ENCODE measurements at regions not wholly inside any gene's neighbourhood (a gene's known extent, or its start where the extent isn't known, plus 50 kb on each side); places are given as distances from the start of the nearest gene placed in this dataset.
A peak's percentile ranks its signal among the peaks of the same experiment; 100 is the strongest.
"Not testable (repeated sequence)": the region's sequence is repeated elsewhere in the genome, so short reads cannot be mapped to it uniquely, and the experiment has no call there.

- DNase-seq (ENCODE audit: low spot score): no peak
These were observed 112.0 kb upstream of the SGK1 start for GRCh38 chr6:134429861-134430380.

- no peak for DNase-seq (ENCODE audit: low spot score)
These were observed 109.8 kb upstream of the SGK1 start for GRCh38 chr6:134427721-134428120.

DNA sequence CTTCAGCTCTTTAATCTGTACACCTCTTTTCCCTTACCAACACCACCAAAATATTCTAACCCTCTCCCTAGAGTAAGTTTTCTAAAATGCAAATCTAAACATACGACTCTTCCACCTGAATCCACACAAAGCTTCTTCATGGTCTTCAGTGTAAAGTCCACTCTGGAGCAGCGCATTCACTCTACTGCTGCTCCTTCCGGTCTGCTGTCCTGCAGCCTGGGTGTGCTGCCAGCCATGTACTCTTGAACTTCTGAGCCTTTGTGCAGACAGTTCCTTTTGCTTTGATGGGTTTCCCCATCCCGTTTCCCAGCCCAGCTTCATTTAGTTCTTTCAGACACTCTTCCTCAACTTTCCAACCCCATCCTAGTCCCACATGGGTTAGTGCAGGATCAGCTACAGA, 108.7 kb upstream of the SGK1 start:
- DNase-seq (ENCODE audit: low spot score): peak; percentile 28

DNA sequence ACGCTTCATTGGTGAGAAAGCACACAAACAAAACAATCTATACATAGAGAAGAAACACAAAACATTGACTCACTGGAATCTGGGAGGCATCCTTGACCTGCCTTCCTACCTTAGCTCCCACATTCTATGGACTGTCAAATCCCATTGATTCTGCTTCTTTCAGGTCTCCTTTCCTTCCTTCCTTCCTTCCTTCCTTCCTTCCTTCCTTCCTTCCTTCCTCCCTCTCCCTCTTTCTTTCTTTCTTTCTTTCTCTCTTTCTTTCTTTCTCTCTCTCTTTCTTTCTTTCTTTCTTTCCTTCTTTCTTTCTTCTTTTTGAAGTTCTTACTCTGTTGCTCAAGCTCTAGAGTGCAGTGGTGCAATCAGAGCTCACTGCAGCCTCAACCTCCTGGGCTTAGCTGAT, 108.0 kb upstream of the SGK1 start:
- not testable (repeated sequence) for DNase-seq (ENCODE audit: low spot score)

DNA sequence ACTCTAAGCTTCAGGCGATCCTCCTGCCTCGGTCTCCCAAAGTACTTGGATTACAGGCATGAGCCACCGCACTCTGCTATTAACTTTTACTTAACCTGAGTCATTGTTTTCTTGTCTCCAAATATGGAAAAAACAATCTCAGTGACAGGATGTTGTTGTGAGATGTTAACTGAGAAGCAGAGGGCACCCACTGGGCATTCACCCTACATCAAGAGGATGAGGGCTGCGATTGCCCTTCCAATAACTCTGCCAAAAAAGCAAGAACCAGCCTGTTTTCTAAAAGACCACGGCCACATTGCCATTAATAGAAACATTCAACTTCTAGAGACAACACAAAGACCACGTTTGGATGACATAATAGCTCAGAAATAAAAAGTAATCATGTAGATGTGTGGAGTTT, 107.6 kb upstream of the SGK1 start:
- no peak for DNase-seq (ENCODE audit: low spot score)

- DNase-seq (ENCODE audit: low spot score): no peak
These were observed 106.9 kb upstream of the SGK1 start for GRCh38 chr6:134424798-134425170.

DNA sequence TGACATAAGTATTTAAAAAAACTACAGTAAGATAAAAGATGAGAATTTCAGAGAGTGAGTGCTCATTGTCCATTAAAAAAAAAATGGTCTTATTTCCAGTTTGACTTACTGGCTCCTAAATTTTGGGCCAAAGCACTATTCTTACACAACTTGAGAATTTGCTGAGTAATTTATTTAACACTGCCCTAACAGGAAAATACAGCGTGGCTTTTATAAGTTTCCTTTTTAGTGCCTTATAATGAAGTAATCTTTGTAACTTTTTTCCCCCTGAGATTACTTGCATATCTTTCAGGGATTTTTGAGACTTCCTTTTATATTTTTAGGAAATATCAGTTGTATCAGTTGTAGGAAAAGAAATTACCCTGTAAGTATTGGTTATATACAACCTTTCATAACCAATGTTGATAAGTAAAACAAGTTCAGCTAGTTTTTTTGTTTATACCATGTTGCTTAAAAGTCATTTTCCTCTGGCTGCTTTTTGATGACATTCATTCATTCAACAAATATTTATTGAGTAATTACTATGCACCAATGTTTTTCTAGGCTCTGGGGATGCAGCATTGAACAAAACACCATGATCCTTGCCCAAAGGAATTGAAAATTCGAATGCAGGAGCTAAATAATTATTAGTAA, 106.4 kb upstream of the SGK1 start:
- DNase-seq (ENCODE audit: low spot score): no peak

DNA sequence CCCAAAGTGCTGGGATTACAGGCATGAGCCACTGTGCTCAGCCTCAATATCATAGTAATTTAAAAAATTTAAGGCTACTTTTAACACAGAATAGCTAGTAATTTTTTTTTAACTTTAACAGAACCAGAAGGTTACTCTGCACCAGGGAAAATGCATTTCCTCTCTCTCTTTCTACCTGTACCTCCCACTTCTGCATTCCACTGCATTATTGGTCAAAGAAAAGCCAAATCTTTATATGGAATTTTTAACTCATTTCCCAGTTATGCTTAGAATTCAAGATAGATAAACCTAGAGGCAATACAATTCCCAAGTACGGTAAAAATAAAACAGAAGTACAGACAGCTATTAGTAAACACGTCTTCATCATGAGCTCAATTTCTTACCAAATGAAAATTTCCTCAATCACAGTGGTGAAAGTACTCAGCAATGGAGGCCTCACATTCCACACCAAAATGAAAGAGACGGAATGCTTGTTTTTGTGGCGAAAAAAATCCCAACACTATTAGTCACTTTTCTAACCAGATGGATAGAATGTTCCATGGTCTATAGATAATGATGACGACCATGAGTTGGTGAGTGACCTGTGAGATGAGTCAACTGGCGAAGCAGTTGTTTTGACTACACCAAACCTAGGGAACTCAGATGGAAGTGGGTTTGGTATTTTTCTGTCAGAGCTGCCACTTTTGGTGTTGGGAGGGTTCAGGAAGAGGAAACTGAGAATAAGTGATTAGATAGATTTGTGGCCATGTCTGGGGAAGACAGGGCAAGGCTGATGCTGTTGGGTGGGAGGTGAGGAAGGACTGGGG, 104.7 kb upstream of the SGK1 start:
- peak; percentile 59 for DNase-seq (ENCODE audit: low spot score)

DNA sequence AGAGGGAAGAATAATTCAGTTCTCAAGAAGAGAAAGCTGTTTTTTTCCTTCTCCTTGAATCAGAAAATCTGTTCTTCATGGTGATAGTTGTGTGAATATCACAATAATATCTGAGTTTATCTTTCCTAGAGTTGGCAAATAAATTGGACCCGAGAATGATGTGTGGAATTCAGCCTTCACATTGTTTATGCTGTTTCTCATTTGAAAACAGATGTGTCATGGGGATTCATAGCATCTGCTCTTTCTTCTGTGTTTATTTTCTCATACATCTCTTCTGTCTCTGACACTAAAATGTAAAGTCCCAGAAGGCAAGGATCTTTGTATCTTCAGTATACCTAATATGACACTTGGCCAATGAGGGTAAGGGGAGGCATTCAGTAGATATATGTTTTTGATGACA, 103.6 kb upstream of the SGK1 start:
- DNase-seq (ENCODE audit: low spot score): no peak

DNA sequence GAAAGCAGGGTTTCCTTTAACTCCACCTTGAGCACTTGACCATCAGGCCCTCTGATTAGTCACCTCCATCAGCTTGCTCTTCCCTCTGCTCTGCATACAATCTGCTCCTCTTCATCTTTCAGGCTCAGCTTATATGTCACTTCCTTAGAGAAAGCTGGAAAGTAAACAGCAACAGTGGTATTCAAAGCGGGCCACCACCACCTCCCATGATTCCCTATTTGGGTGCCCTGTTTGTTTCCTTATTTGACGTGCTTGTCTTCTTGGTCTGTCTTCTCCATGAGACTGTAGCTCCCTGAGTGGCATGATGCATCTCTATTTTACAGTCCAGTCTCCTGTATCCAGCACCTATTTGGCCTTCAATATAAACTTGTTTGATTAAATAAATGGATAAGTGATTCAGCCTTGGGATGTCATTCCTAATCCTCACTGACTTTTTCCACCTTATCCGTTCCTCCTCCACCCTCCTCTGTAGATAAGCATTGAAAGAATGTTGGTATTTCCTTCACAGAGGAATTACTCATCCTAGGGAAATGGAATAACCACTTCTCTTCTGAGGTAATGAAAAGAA, 102.8 kb upstream of the SGK1 start:
- DNase-seq (ENCODE audit: low spot score): no peak

- no peak for DNase-seq (ENCODE audit: low spot score)
These were observed 101.8 kb upstream of the SGK1 start for GRCh38 chr6:134419716-134420115.

DNA sequence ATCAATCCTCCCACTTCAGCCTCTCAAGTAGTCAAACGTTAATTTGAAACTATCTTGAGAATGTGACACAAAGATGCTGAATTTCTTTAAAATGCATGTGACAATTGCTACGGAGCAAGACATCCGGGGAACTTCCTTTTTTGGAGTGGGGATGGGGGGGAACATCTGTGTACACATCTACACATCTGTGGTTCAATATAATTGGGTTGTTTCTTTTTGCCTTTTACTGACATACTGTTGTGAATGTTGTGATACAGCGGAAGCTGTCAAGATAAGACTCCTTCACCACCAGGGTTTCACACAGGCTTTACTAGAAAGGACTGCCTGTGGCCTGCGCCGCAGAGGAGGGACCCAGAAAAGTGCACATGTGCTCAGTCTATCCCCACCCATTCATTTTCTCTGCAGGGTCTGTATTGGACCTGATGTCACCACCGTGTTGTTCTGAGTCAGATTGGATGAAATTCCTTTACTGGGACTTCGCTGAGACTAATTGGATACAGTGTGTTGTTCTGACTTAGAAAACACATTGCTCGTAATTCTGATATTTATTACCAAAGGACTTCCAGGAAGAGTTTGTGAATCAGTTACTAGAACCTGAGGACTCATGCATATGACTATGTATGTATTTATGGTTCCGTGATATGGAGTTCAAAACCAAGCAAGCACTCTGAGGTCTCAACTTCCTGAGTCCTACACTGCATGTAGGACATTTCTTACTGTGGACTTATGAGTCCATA, 98.7 kb upstream of the SGK1 start:
- DNase-seq (ENCODE audit: low spot score): no peak

DNA sequence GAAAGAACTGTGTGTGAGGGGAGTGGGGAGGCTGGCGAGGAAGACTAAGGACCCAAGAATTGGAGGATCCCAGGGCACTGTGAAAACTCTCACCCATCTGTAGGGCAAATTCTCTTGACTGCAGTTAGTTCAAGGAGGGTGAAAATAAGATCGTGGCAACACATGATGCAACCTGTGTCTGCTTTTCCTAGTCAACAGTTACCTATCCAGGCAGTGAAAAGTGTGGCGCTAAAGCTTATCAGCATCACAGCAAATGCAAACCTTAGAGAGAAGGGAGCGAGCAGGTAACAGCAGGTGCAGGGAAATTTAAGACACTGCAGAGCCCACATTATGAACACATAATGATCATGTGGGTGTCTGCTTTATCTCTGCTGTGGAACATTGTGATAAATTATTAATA, 97.7 kb upstream of the SGK1 start:
- DNase-seq (ENCODE audit: low spot score): no peak

- no peak for DNase-seq (ENCODE audit: low spot score)
These were observed 97.3 kb upstream of the SGK1 start for GRCh38 chr6:134415194-134415593.

GRCh38 chr6:134414793-134415192, 96.9 kb upstream of the SGK1 start:
- DNase-seq (ENCODE audit: low spot score): no peak

- DNase-seq (ENCODE audit: low spot score): no peak
These were observed 95.3 kb upstream of the SGK1 start for GRCh38 chr6:134413241-134413643.

GRCh38 chr6:134410541-134410940, 92.6 kb upstream of the SGK1 start:
- no peak for DNase-seq (ENCODE audit: low spot score)

GRCh38 chr6:134407791-134408190, 89.9 kb upstream of the SGK1 start:
- no peak for DNase-seq (ENCODE audit: low spot score)

- no peak for DNase-seq (ENCODE audit: low spot score)
These were observed 88.4 kb upstream of the SGK1 start for GRCh38 chr6:134406311-134406710.

DNA sequence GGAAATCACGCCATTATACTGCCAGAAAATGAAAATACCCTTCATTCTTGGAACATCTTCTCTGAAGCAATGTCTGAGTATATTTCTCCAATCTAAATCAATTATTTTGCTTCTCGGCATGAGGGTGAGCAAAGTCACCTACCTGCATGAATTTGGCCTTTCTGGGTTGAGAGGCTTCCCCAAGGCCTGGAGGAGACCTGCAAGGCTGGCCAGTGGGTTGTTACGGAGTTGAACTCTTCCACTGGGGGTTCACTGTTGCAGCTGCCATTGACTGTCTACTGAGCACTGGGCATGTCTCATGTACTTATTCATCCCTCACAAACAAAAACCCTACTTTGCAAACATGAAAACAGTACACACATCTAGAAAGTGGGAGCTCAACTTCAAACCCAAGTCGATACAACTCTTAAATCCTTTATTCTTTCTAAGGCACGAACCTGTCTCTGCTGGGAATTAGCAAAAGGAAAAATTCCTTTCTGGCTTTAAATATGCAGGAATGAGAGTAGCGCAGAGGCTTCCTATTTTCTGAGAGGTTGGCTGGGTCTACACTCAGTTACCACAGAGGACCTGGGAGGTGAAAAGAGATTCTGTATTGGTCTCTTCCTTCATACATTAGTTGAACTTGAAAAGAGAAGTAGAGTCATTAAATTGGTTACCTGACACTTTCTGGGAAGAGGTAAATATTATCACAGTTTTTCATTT, 87.6 kb upstream of the SGK1 start:
- DNase-seq (ENCODE audit: low spot score): no peak

DNA sequence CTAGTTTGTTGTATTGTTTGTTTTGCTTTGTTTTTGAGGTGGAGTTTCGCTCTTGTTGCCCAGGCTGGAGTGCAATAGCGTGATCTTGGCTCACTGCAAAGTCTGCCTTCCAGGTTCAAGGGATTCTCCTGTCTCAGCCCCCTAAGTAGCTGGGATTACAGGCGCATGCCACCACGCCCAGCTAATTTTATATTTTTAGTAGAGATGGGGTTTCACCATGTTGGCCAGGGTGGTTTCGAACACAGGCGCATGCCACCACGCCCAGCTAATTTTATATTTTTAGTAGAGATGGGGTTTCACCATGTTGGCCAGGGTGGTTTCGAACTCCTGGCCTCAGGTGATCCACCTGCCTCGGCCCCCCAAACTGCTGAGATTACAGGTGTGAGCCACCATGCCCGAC, 85.4 kb upstream of the SGK1 start:
- not testable (repeated sequence) for DNase-seq (ENCODE audit: low spot score)
